HG03432 (cell line): ENCODE measurements at regions not wholly inside any gene's neighbourhood (a gene's known extent, or its start where the extent isn't known, plus 50 kb on each side); places are given as distances from the start of the nearest gene placed in this dataset.

Source experiments
- ATAC-seq: cut with Tn5 transposase; IDR thresholded peaks from one replicate; pipeline ENCODE4 v1.9.1; 2021; ENCODE audit warnings: mild to moderate bottlenecking, moderate library complexity; ENCODE audit not compliant: unreplicated experiment

GRCh38 chr5:19369048-19369447 lies 619.0 kb downstream of the CDH18 start:
- ATAC-seq, result no peak

- no peak for ATAC-seq
These were observed 618.4 kb downstream of the CDH18 start for GRCh38 chr5:19369561-19369960.

GRCh38 chr5:19370655-19371386 lies 617.2 kb downstream of the CDH18 start:
- ATAC-seq, result no peak

- no peak for ATAC-seq
These were observed 599.6 kb downstream of the CDH18 start for GRCh38 chr5:19388391-19388790.

- ATAC-seq, result no peak
These were observed 587.0 kb downstream of the CDH18 start for GRCh38 chr5:19401032-19401431.

- ATAC-seq, result no peak
These were observed 581.2 kb downstream of the CDH18 start for GRCh38 chr5:19406576-19407365.

- no peak for ATAC-seq
These were observed 579.9 kb downstream of the CDH18 start for GRCh38 chr5:19408149-19408548.

- no peak for ATAC-seq
These were observed 576.1 kb downstream of the CDH18 start for GRCh38 chr5:19411936-19412335.
